ENCODE measurements at regions not wholly inside any gene's neighbourhood (a gene's known extent, or its start where the extent isn't known, plus 50 kb on each side); places are given as distances from the start of the nearest gene placed in this dataset.
A peak's percentile ranks its signal among the peaks of the same experiment; 100 is the strongest.

GRCh38 chr15:60072826-60073465 lies 68.8 kb downstream of the FOXB1 start:
- no peak for DNase-seq
- Histone ChIP-seq H3K27ac (no peak overlapping the region), H3K27me3 (replicated peaks) (no peaks in the 10 kb centered on the region), H3K36me3 (replicated peaks) (no peaks in the 10 kb centered on the region), H3K4me3 (ENCODE audit: low read depth, low read length) (no peak overlapping the region)
- TF ChIP-seq CTCF (IDR thresholded peaks at IDR 0.05; ENCODE audit: low read depth, low read length, missing control alignments): no peak
- in situ Hi-C loops (cut with HindIII; ENCODE audit: low pct_ligation_motif_present, low sequenced_read_pairs): no loop called here

GRCh38 chr15:60073466-60073840 lies 69.3 kb downstream of the FOXB1 start:
- Histone ChIP-seq H3K36me3 (replicated peaks) (no peaks in the 10 kb centered on the region), H3K4me3 (ENCODE audit: low read depth, low read length) (no peak overlapping the region), H3K27ac (no peak overlapping the region), H3K27me3 (replicated peaks) (no peaks in the 10 kb centered on the region)
- in situ Hi-C loops (cut with HindIII; ENCODE audit: low pct_ligation_motif_present, low sequenced_read_pairs): no loop called here
- TF ChIP-seq CTCF (IDR thresholded peaks at IDR 0.05; ENCODE audit: low read depth, low read length, missing control alignments): no peak
- no peak for DNase-seq

GRCh38 chr15:60074181-60074885 lies 70.2 kb downstream of the FOXB1 start:
- TF ChIP-seq CTCF (IDR thresholded peaks at IDR 0.05; ENCODE audit: low read depth, low read length, missing control alignments): no peak
- in situ Hi-C loops (cut with HindIII; ENCODE audit: low pct_ligation_motif_present, low sequenced_read_pairs): no loop called here
- peak; percentile 24 for DNase-seq
- Histone ChIP-seq H3K27me3 (replicated peaks) (no peaks in the 10 kb centered on the region), H3K27ac (no peak overlapping the region), H3K4me3 (ENCODE audit: low read depth, low read length) (no peak overlapping the region), H3K36me3 (replicated peaks) (no peaks in the 10 kb centered on the region)

GRCh38 chr15:60076045-60076444 lies 71.9 kb downstream of the FOXB1 start:
- no peak for TF ChIP-seq CTCF (IDR thresholded peaks at IDR 0.05; ENCODE audit: low read depth, low read length, missing control alignments)
- Histone ChIP-seq H3K4me3 (ENCODE audit: low read depth, low read length) (no peak overlapping the region), H3K36me3 (replicated peaks) (no peaks in the 10 kb centered on the region), H3K27ac (no peak overlapping the region), H3K27me3 (replicated peaks) (no peaks in the 10 kb centered on the region)
- in situ Hi-C loops (cut with HindIII; ENCODE audit: low pct_ligation_motif_present, low sequenced_read_pairs): no loop called here
- no peak for DNase-seq

- Histone ChIP-seq H3K4me3 (ENCODE audit: low read depth, low read length) (no peak overlapping the region), H3K27ac (no peak overlapping the region), H3K36me3 (replicated peaks) (no peaks in the 10 kb centered on the region), H3K27me3 (replicated peaks) (no peaks in the 10 kb centered on the region)
- TF ChIP-seq CTCF (IDR thresholded peaks at IDR 0.05; ENCODE audit: low read depth, low read length, missing control alignments): no peak
- DNase-seq: no peak
- in situ Hi-C loops (cut with HindIII; ENCODE audit: low pct_ligation_motif_present, low sequenced_read_pairs): no loop called here
Measured at GRCh38 chr15:60076582-60077276, 72.6 kb downstream of the FOXB1 start.
